Esophagus squamous epithelium (tissue), 5 donors: ENCODE measurements at regions not wholly inside any gene's neighbourhood (a gene's known extent, or its start where the extent isn't known, plus 50 kb on each side); places are given as distances from the start of the nearest gene placed in this dataset.

Experiments used
- DNase-seq: peaks from one replicate; lab custom pipeline; 2025; lab: John Stamatoyannopoulos, UW
- H3K27ac ChIP-seq, 4 donors: fragments of 200-600 bp; sonication (generic); one replicate each; pipeline ENCODE4 v1.5.1; 2016 to 2019; ENCODE audit warnings: mild to moderate bottlenecking in 1 of 4
- H3K27me3 ChIP-seq, 4 donors: fragments of 200-600 bp; sonication (generic); 1 replicate in 3 of 4; 2 replicates in 1 of 4; pipeline versions ENCODE4 v1.5.1 to v1.6.0; 2017 to 2021; ENCODE audit warnings: antibody characterized with exemption in 1 of 4
- H3K36me3 ChIP-seq, 3 donors: fragments of 200-600 bp; sonication (generic); one replicate each; pipeline ENCODE4 v1.5.1; 2016 to 2019
- H3K4me1 ChIP-seq, 3 donors: fragments of 200-600 bp; sonication (generic); one replicate each; pipeline ENCODE4 v1.5.1; 2017 to 2019
- H3K4me3 ChIP-seq, 4 donors: fragments of 200-600 bp; sonication (generic); 1 replicate in 3 of 4; 2 replicates in 1 of 4; pipeline ENCODE4 v1.5.1; 2016 to 2019; ENCODE audit warnings: mild to moderate bottlenecking in 2 of 4, moderate library complexity in 1 of 4
- H3K9me3 ChIP-seq, 3 donors: fragments of 200-600 bp; sonication (generic); one replicate each; pipeline ENCODE4 v1.5.1; 2016 to 2019
- POLR2A ChIP-seq, 4 donors: fragments of 450-650 bp; IDR thresholded peaks; one replicate each; pipeline ENCODE4 v1.6.1; 2017; ENCODE audit warnings: antibody characterized with exemption in 4 of 4, mild to moderate bottlenecking in 4 of 4, moderate library complexity in 3 of 4
- WGBS, 2 donors: methylation state at CpG; one replicate each; pipeline ENCODE4 v1.1.5; 2018; 5-methylcytosine and 5-hydroxymethylcytosine counted together
- intact Hi-C: fragments of 100-400 bp; cut with DNase I; formaldehyde crosslinking; loops from one replicate; pipeline ENCODE4 v1.15.0; 2022
- TF ChIP-seq, protein P1 (sequence below), 6 experiments: fragments of 450-650 bp in 4 of 6; fragments of 200-600 bp in 2 of 6; sonication (generic) in 2 of 6; IDR thresholded peaks; one replicate each; pipeline ENCODE4 v1.5.1; 2016 to 2019; ENCODE audit warnings: antibody characterized with exemption in 6 of 6, mild to moderate bottlenecking in 4 of 6, moderate library complexity in 4 of 6
- donor health status: DM: yes; HTN: yes; CAD: no.

DNA sequence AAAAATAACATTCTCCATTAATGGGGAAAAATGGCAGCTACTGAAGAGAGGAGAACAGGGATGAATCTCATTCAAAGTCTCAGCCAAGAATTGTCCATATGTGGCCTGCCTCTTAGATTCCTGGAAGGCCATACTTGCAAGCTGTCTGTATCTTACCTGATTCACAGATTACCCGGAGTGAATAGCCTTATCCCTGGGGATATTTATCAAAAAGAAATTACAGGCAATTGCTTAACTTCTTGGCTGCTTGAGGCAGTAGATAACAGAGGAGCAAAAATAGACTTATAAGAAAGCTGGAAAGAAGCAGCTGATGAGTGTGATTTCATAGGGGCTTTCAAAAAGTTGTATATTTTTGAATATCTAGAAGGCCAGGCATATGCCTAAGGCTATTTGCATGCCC lies 68.8 kb upstream of the PPP1R2C start:
- intact Hi-C loops = no loop called here
- TF ChIP-seq POLR2A (IDR thresholded peaks at IDR 0.05) = no peak
- TF ChIP-seq, protein P1, sequence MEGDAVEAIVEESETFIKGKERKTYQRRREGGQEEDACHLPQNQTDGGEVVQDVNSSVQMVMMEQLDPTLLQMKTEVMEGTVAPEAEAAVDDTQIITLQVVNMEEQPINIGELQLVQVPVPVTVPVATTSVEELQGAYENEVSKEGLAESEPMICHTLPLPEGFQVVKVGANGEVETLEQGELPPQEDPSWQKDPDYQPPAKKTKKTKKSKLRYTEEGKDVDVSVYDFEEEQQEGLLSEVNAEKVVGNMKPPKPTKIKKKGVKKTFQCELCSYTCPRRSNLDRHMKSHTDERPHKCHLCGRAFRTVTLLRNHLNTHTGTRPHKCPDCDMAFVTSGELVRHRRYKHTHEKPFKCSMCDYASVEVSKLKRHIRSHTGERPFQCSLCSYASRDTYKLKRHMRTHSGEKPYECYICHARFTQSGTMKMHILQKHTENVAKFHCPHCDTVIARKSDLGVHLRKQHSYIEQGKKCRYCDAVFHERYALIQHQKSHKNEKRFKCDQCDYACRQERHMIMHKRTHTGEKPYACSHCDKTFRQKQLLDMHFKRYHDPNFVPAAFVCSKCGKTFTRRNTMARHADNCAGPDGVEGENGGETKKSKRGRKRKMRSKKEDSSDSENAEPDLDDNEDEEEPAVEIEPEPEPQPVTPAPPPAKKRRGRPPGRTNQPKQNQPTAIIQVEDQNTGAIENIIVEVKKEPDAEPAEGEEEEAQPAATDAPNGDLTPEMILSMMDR (IDR thresholded peaks at IDR 0.05) = no peak
- Histone ChIP-seq H3K9me3 (no peaks in the 10 kb centered on the region), H3K4me3 (no peak overlapping the region), H3K36me3 (no peaks in the 10 kb centered on the region), H3K27ac (no peak overlapping the region), H3K4me1 (no peaks in the 10 kb centered on the region), H3K27me3 (no peaks in the 10 kb centered on the region)
- no peak for DNase-seq
- WGBS, 2 donors = 43% methylated on average over 1 of the region's 1 CpG; no CpG with 5 or more reads in 1 of the 2 donors

GRCh38 chrX:42855259-42855658 lies 77.3 kb upstream of the PPP1R2C start:
- intact Hi-C loops = no loop called here
- Histone ChIP-seq H3K4me3 (no peak overlapping the region), H3K36me3 (no peaks in the 10 kb centered on the region), H3K9me3 (no peaks in the 10 kb centered on the region), H3K27me3 (no peaks in the 10 kb centered on the region), H3K4me1 (no peaks in the 10 kb centered on the region), H3K27ac (no peak overlapping the region)
- WGBS, 2 donors = 62 to 74% methylated on average over 2 of the region's 2 CpGs
- no peak for TF ChIP-seq POLR2A (IDR thresholded peaks at IDR 0.05)
- TF ChIP-seq, protein P1 (IDR thresholded peaks at IDR 0.05) = no peak
- no peak for DNase-seq

DNA sequence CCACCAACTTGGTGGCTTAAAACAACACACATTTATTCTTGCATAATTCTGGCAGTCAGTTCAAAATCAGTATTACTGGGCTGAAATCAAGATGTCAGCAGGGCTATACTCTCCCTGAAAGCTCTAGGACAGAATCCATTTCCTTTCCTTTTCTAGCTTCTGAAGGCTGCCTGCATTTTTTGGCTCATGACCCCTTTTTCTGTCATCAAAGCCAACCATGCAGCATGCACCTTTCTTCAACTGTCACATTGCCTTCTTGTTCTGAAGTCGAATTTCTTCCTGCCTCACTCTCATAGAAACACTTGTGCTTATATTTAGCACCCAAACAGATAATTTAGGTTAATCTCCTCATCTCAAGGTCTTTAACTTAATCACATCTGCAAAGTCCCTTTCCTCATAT lies 79.8 kb upstream of the PPP1R2C start:
- H3K36me3 ChIP-seq = no peaks in the 10 kb centered on the region
- no peaks in the 10 kb centered on the region for H3K27me3 ChIP-seq
- no peak overlapping the region for H3K4me3 ChIP-seq
- 22 to 43% methylated on average over 1 of the region's 1 CpG for WGBS, 2 donors
- no peak overlapping the region for H3K27ac ChIP-seq
- DNase-seq = no peak
- TF ChIP-seq, protein P1 (IDR thresholded peaks at IDR 0.05) = no peak
- no peak for TF ChIP-seq POLR2A (IDR thresholded peaks at IDR 0.05)
- no peaks in the 10 kb centered on the region for H3K4me1 ChIP-seq
- no peaks in the 10 kb centered on the region for H3K9me3 ChIP-seq
- intact Hi-C loops = no loop called here

GRCh38 chrX:42869011-42869410 lies 91.0 kb upstream of the PPP1R2C start:
- no peak for DNase-seq
- WGBS, 2 donors = 70 to 96% methylated on average over 3 of the region's 3 CpGs
- no peaks in the 10 kb centered on the region for H3K36me3 ChIP-seq
- H3K9me3 ChIP-seq = no peaks in the 10 kb centered on the region
- no peak for TF ChIP-seq POLR2A (IDR thresholded peaks at IDR 0.05)
- TF ChIP-seq, protein P1 (IDR thresholded peaks at IDR 0.05) = no peak
- H3K4me1 ChIP-seq = no peaks in the 10 kb centered on the region
- no peak overlapping the region for H3K4me3 ChIP-seq
- no peak overlapping the region for H3K27ac ChIP-seq
- intact Hi-C loops = no loop called here
- no peaks in the 10 kb centered on the region for H3K27me3 ChIP-seq

- Histone ChIP-seq H3K27me3 (no peaks in the 10 kb centered on the region), H3K27ac (no peak overlapping the region), H3K4me3 (no peak overlapping the region), H3K36me3 (no peaks in the 10 kb centered on the region), H3K9me3 (no peaks in the 10 kb centered on the region), H3K4me1 (no peaks in the 10 kb centered on the region)
- 58 to 73% methylated on average over 4 of the region's 4 CpGs for WGBS, 2 donors
- no peak for DNase-seq
- intact Hi-C loops = no loop called here
- TF ChIP-seq POLR2A (IDR thresholded peaks at IDR 0.05) = no peak
- TF ChIP-seq, protein P1 (IDR thresholded peaks at IDR 0.05) = no peak
Observed at GRCh38 chrX:42869659-42870476, 91.9 kb upstream of the PPP1R2C start.
